Hematopoietic multipotent progenitor cell treated with erythropoietin and hydrocortisone succinate and interleukin-3 and kit ligand, for 17 days (in vitro differentiated cells): ENCODE measurements at regions not wholly inside any gene's neighbourhood (a gene's known extent, or its start where the extent isn't known, plus 50 kb on each side); places are given as distances from the start of the nearest gene placed in this dataset.
"Not testable (repeated sequence)": the region's sequence is repeated elsewhere in the genome, so short reads cannot be mapped to it uniquely, and the experiment has no call there.

Source experiments
- DNase-seq: peaks from one replicate; pipeline ENCODE4 v3.0.0-alpha.2; 2015; ENCODE audit warnings: low spot score

- DNase-seq: no peak
Observed at GRCh38 chr13:22897571-22898314, 283.0 kb upstream of the SGCG start.

- not testable (repeated sequence) for DNase-seq
Observed at GRCh38 chr13:22900416-22900951, 280.3 kb upstream of the SGCG start.

DNA sequence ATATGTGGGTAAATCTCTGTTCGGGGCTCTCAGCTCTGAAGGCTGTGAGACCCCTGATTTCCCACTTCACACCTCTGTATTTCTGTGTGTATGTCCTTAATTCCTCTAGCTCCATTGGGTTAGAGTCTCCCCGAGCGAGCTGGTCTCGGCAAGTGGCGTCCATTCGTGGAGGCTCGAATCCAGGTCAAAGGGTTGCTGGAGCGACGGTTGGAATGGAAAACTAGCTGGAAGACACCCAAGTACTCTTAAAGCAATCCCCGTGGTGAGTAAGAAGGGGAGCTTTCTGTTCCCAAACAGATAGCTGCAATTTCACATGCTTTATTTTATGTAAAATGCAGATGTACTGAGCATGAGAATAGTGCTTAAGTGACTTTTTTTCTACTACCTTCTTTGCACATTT, 277.5 kb upstream of the SGCG start:
- no peak for DNase-seq

GRCh38 chr13:22903925-22904324, 276.9 kb upstream of the SGCG start:
- DNase-seq: no peak

- no peak for DNase-seq
Observed at GRCh38 chr13:22915442-22916082, 265.2 kb upstream of the SGCG start.

GRCh38 chr13:22916276-22916675, 264.5 kb upstream of the SGCG start:
- not testable (repeated sequence) for DNase-seq

- no peak for DNase-seq
Observed at GRCh38 chr13:22925881-22926747, 254.7 kb upstream of the SGCG start.

DNA sequence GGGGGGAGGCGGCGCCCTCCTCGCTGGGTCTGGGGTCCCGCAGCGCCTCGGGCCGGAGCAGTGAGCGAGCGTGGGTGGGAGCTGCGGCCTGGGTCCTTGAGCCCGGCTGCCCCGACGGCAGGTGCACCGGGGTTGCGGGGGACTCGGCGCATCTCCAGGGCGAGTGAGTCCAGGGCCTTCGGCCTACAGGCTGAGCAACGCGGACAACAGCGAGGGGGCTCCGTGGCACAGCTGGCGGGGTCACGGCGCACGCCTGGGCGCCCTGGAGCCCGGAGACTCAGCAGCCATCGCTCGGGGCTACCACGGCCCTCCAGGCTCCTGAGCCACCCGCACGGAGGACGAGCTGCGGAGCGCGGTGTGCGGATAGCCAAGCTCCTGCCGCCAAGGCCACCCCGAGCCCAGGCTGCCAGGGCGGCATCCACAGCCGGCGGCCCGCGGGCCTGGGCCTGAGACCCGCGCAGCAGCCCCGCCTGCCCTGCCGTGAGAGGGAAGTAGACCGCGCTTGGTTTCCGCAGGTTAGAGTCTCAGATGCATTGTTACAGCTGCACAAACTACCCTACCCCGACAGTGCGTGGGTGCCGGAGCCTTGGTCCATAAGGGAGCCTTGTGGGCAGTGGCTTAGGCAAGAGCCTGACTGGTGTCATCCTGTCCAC, 253.9 kb upstream of the SGCG start:
- no peak for DNase-seq

DNA sequence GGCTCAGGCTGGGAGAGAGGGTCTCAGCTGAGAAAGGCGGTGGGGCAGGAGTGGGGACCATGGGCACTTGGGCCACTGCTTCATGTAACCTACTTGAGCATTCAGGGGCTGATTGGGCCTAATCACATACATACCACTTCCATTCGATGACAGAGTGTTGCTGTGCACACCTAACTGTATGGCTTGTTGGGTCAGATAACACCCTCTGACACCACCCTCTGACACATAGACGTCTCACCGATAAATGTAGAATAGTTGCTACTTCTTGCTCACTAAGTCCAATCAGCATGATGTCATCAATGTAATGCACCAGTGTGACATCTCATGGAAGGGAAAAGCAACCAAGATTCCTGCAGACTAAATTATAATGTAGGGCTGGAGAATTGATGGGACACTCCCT, 252.9 kb upstream of the SGCG start:
- DNase-seq: not testable (repeated sequence)

- no peak for DNase-seq
Observed at GRCh38 chr13:22929381-22930126, 251.2 kb upstream of the SGCG start.

DNA sequence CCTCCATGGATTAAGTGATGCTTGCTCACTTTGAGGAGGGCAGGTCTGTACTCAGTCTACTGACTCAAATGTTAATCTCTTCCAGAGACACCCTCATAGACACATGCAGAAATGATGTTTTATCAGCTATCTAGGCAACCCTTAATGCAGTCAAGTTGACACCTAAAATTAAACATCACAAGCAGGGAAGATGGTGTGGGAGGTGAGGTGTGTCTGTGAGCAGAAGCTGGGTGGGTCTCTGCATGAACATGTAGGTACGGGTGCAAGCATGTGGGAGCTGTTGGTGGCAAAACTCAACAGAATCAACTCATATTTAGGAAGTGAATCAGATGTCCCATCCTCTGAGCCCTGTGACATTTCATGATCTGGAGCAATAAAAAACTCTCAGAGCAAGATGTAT, 249.2 kb upstream of the SGCG start:
- DNase-seq: no peak

DNA sequence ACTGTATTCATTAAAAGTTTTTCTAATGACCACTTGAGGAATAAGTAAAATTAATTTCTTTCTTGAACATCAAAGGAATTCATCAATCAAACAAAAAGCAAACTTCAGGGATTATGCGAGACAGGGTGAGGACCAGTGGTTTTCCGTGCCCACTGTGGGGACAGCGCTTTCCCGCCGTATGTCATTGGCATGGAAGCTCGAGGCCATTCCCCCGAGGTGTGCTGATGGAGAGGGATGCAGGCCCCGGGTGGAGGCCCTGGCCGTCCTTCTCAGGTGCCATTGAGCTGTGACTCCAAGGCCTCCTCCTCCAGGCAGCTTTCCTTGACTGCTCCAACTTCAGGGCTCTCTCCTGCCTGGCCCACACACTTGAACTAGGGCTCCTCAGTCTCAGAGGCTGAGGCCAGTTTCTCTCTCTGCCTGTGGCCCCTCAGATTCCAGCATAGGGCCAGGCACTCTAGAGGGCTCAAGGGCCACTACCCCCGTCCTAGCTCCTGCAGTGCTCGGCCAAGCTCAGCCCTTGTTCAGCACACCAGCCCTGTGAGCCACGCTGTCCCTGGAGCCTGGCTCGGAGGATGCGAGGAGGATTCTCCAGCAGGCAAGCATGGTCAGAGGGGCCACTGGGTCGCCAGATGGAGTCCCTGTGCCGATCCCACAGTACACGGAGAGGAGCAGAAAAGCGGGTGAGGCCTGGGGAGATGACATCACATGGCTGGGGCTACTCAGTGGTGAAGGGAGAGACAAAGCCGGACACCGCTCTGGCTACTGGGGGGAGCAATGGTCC, 248.0 kb upstream of the SGCG start:
- not testable (repeated sequence) for DNase-seq

GRCh38 chr13:22933571-22934181, 247.1 kb upstream of the SGCG start:
- no peak for DNase-seq

DNA sequence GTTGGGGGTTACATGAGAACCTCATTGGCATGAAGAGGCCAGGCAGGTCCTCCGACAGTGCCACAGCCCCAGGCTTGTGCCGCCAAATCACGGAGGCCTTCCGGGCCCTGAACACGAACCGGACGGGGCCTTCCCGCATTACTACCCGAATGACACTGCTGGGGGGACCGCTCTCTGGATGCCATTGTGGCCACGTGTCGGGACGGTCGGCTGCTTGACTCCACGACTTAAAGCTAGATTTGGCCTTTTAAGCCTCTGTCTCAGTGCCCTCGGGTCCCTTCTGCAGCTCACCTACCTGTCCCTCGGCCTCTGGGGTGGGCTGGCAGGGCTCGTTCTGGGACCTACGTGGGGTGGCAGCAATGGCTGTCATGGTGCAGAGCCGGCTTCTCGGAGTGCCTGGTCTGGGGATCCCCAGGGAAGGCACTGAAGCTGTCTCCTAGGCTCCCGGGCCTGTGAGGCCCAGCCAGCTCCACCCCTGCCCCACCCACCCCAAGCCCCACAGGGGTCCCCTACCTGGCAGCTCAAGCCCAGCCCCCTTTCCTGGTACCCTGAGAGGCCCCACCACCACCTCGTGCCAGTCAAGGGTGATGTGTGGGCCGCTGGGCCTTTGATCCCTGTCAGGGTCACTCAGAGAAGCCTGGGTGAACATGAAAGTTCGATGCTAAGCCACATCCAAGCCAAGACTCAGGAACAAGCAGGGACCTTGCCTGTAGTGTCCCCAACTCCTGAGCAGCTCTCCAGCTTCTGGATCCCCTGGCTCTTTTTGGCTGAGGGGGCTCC, 245.8 kb upstream of the SGCG start:
- no peak for DNase-seq

- DNase-seq: no peak
Observed at GRCh38 chr13:22936228-22936627, 244.6 kb upstream of the SGCG start.

- DNase-seq: no peak
Observed at GRCh38 chr13:22937241-22937640, 243.5 kb upstream of the SGCG start.

DNA sequence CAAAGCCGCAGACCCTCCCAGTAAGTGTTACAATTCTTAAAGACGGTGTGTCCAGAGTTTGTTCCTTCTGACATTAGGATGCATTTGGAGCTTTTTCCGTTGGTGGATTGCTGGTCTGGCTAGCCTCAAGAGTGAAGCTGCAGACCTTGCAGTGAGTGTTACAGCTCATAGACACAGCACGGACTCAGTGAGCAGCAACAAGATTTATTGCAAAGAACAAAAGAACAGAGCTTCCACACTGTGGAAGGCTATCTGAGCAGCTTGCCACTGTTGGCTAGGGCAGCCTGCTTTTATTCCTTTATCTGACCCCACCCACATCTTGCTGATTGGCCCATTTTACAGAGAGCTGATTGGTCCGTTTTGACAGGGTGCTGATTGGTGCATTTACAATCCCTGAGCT, 242.8 kb upstream of the SGCG start:
- no peak for DNase-seq

- DNase-seq: no peak
Observed at GRCh38 chr13:22938576-22938975, 242.2 kb upstream of the SGCG start.

DNA sequence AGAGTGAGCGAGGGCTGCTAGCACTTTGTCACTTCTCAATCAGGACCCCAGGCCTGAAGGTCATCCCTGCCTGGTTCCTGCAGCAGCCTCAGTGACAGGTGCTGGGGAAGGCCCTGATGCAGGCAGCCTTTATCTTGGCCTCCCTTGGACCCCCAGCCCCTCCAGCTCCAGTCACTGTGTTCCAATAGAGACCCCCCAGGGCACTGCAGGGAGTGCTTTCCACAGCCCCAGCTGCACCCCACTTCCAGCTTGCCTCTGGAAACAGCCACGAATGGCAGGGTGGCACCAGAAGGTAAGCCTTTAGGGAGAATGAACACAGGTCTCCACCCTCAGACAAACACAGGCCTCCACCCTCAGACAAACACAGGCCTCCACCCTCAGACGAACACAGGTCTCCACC, 241.6 kb upstream of the SGCG start:
- no peak for DNase-seq
